Suprapubic skin (tissue), 4 donors: ENCODE measurements at regions not wholly inside any gene's neighbourhood (a gene's known extent, or its start where the extent isn't known, plus 50 kb on each side); places are given as distances from the start of the nearest gene placed in this dataset.
A peak's percentile ranks its signal among the peaks of the same experiment; 100 is the strongest.

ENCODE experiments used
- DNase-seq, 2 donors: peaks; one replicate each; pipeline ENCODE4 v3.0.0-alpha.2; 2019; ENCODE audit warnings: low spot score in 2 of 2
- H3K27ac ChIP-seq: fragments of 200-600 bp; sonication (generic); one replicate; pipeline ENCODE4 v1.5.1; 2019
- H3K27me3 ChIP-seq: fragments of 200-600 bp; sonication (generic); one replicate; pipeline ENCODE4 v1.5.1; 2019
- H3K36me3 ChIP-seq: fragments of 200-600 bp; sonication (generic); one replicate; pipeline ENCODE4 v1.5.1; 2019
- H3K4me1 ChIP-seq: fragments of 200-600 bp; sonication (generic); one replicate; pipeline ENCODE4 v1.5.1; 2019
- H3K4me3 ChIP-seq: fragments of 200-600 bp; sonication (generic); one replicate; pipeline ENCODE4 v1.5.1; 2019; ENCODE audit warnings: mild to moderate bottlenecking
- H3K9me3 ChIP-seq: fragments of 200-600 bp; sonication (generic); one replicate; pipeline ENCODE4 v1.5.1; 2019
- CTCF ChIP-seq, 2 donors: fragments of 200-600 bp in 1 of 2; fragments of 450-650 bp in 1 of 2; sonication (generic) in 1 of 2; IDR thresholded peaks; one replicate each; pipeline ENCODE4 v1.5.1; 2016 to 2019; ENCODE audit warnings: antibody characterized with exemption in 2 of 2, mild to moderate bottlenecking in 1 of 2, moderate library complexity in 1 of 2
- EP300 ChIP-seq: sonication (generic); formaldehyde crosslinking; IDR thresholded peaks from one replicate; pipeline ENCODE4 v1.6.1; 2017; ENCODE audit warnings: antibody characterized with exemption
- POLR2A ChIP-seq, 2 donors: fragments of 450-650 bp; IDR thresholded peaks; one replicate each; pipeline ENCODE4 v1.6.1; 2017; ENCODE audit warnings: antibody characterized with exemption in 2 of 2, mild to moderate bottlenecking in 2 of 2, moderate library complexity in 2 of 2
- POLR2AphosphoS5 ChIP-seq, 3 donors: sonication (generic); formaldehyde crosslinking; IDR thresholded peaks; one replicate each; pipeline ENCODE4 v1.6.1; 2017; ENCODE audit warnings: antibody characterized with exemption in 3 of 3
- WGBS: methylation state at CpG from one replicate; pipeline ENCODE4 v1.1.5; 2018; 5-methylcytosine and 5-hydroxymethylcytosine counted together

DNA sequence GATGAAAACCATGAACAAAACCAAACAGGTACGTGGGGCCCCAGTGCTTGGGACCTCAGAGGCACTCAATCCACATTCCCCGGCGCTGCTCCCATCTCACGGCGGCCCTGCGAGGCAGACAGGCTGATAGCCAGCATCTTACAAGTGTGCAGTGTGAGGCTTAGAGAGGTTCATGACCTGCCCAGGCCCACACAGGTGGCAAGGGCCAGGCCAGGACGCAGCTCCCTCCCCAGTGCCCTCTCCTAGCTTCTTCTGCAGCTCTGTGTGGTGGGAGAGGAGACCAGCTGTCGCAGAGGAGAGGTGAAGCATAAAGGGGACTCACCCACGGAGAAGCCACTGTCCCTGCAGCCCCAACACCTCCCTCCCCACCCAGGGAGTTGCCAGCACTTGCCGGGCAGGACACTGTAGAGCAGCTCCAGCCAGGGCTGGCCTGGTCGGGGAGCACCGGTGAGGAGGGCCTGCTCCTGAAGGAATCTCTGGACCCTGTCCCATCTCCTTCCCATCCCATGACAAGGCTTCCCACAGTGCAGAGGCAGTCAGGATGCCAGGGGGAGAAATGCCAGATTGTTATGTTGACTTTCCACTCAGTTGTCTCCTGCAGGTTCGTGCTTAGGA lies 92.4 kb upstream of the TMEM45B start:
- no peak overlapping the region for H3K4me3 ChIP-seq
- DNase-seq, result peak in 1 of 2 donors; percentile 65
- H3K27ac ChIP-seq, result no peak overlapping the region
- no peak for TF ChIP-seq CTCF (IDR thresholded peaks at IDR 0.05)
- TF ChIP-seq POLR2A (IDR thresholded peaks at IDR 0.05), result no peak
- no peak for TF ChIP-seq POLR2AphosphoS5 (IDR thresholded peaks at IDR 0.05)
- TF ChIP-seq EP300, result no peak
- WGBS, result 85% methylated on average over 6 of the region's 13 CpGs
- peaks cover 5% of the 10 kb centered on the region for H3K4me1 ChIP-seq
- no peaks in the 10 kb centered on the region for H3K9me3 ChIP-seq
- H3K36me3 ChIP-seq, result no peaks in the 10 kb centered on the region
- no peaks in the 10 kb centered on the region for H3K27me3 ChIP-seq

- Histone ChIP-seq H3K36me3 (no peaks in the 10 kb centered on the region), H3K27me3 (no peaks in the 10 kb centered on the region), H3K4me1 (peaks cover 7% of the 10 kb centered on the region), H3K4me3 (no peak overlapping the region), H3K27ac (no peak overlapping the region), H3K9me3 (no peaks in the 10 kb centered on the region)
- no peak for TF ChIP-seq POLR2AphosphoS5 (IDR thresholded peaks at IDR 0.05)
- TF ChIP-seq POLR2A (IDR thresholded peaks at IDR 0.05), result no peak
- no peak for TF ChIP-seq CTCF (IDR thresholded peaks at IDR 0.05)
- TF ChIP-seq EP300, result no peak
- 79% methylated on average over 5 of the region's 11 CpGs for WGBS
- DNase-seq, result peak in 1 of 2 donors; percentile 71
Observed at GRCh38 chr11:129723761-129724162, 91.9 kb upstream of the TMEM45B start.

- H3K36me3 ChIP-seq, result no peaks in the 10 kb centered on the region
- no peaks in the 10 kb centered on the region for H3K27me3 ChIP-seq
- H3K4me1 ChIP-seq, result peaks cover 7% of the 10 kb centered on the region
- H3K9me3 ChIP-seq, result no peaks in the 10 kb centered on the region
- no peak overlapping the region for H3K27ac ChIP-seq
- WGBS, result 78% methylated on average over 5 of the region's 5 CpGs
- no peak overlapping the region for H3K4me3 ChIP-seq
- no peak for DNase-seq
- TF ChIP-seq POLR2A (IDR thresholded peaks at IDR 0.05), result no peak
- no peak for TF ChIP-seq POLR2AphosphoS5 (IDR thresholded peaks at IDR 0.05)
- TF ChIP-seq EP300, result no peak
- no peak for TF ChIP-seq CTCF (IDR thresholded peaks at IDR 0.05)
Observed at GRCh38 chr11:129724866-129725265, 90.8 kb upstream of the TMEM45B start.

- TF ChIP-seq CTCF (IDR thresholded peaks at IDR 0.05), result no peak
- TF ChIP-seq POLR2AphosphoS5 (IDR thresholded peaks at IDR 0.05), result no peak
- TF ChIP-seq POLR2A (IDR thresholded peaks at IDR 0.05), result no peak
- no peak for TF ChIP-seq EP300
- 96% methylated on average over 7 of the region's 7 CpGs for WGBS
- DNase-seq, result peak in 1 of 2 donors; percentile 6
- Histone ChIP-seq H3K4me3 (no peak overlapping the region), H3K9me3 (no peaks in the 10 kb centered on the region), H3K4me1 (peaks cover 7% of the 10 kb centered on the region), H3K36me3 (no peaks in the 10 kb centered on the region), H3K27me3 (no peaks in the 10 kb centered on the region), H3K27ac (no peak overlapping the region)
Observed at GRCh38 chr11:129726179-129726578, 89.5 kb upstream of the TMEM45B start.

DNA sequence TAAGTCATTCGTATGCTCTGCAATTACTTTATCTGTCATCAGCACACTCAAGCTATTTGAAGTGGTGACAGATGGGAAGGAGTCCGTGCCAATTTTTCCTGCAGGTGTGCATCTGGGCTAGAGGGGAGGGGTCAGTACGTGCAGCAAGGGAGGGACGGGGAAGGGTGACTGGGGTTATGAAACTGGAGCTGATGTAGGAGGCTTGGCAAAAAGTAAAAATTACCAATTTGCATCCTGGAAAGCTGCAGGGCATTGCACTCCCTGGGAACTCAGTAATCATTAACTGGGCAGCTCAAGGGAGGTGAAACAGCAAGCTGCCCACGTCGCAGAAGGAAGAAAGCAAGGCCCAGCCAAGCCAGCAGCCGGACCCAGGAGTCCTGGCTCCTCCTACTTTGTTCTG lies 87.1 kb upstream of the TMEM45B start:
- TF ChIP-seq POLR2A (IDR thresholded peaks at IDR 0.05) (no peak), CTCF (IDR thresholded peaks at IDR 0.05) (no peak), POLR2AphosphoS5 (IDR thresholded peaks at IDR 0.05) (no peak), EP300 (no peak)
- H3K27ac ChIP-seq, result no peak overlapping the region
- H3K4me1 ChIP-seq, result peaks cover 9% of the 10 kb centered on the region
- H3K27me3 ChIP-seq, result no peaks in the 10 kb centered on the region
- H3K4me3 ChIP-seq, result no peak overlapping the region
- no peaks in the 10 kb centered on the region for H3K9me3 ChIP-seq
- no peaks in the 10 kb centered on the region for H3K36me3 ChIP-seq
- 46% methylated on average over 7 of the region's 7 CpGs for whole genome bisulfite sequencing
- DNase-seq, result peak in 1 of 2 donors; percentile 45
